GM23338 (cell line): ENCODE measurements at regions not wholly inside any gene's neighbourhood (a gene's known extent, or its start where the extent isn't known, plus 50 kb on each side); places are given as distances from the start of the nearest gene placed in this dataset.
"Not testable (repeated sequence)": the region's sequence is repeated elsewhere in the genome, so short reads cannot be mapped to it uniquely, and the experiment has no call there.

Experiments
- CREB1 ChIP-seq: fragments of 250-450 bp; sonication (Bioruptor Pico); IDR thresholded peaks from 2 replicates; pipeline ENCODE4 v1.5.0; 2020; ENCODE audit warnings: low read depth, mild to moderate bottlenecking, moderate library complexity
- CTCF ChIP-seq, 2 experiments: fragments of 200-600 bp in 1 of 2; sonication (generic) in 1 of 2; conservative IDR thresholded peaks; 2 replicates each; pipeline versions ENCODE4 v1.5.1 to v1.6.1; 2016 to 2017; ENCODE audit warnings: antibody characterized with exemption in 2 of 2, low read depth in 2 of 2, mild to moderate bottlenecking in 2 of 2, moderate library complexity in 1 of 2
- ETS1 ChIP-seq: IDR thresholded peaks from 2 replicates; pipeline ENCODE4 v1.6.1; 2016; ENCODE audit warnings: antibody characterized with exemption
- EZH2 ChIP-seq: fragments of 200-600 bp; sonication (generic); IDR thresholded peaks from one replicate; pipeline ENCODE4 v1.8.0; 2017; ENCODE audit warnings: antibody characterized with exemption, mild to moderate bottlenecking, low read depth; ENCODE audit not compliant: unreplicated experiment
- EZH2phosphoT487 ChIP-seq: fragments of 200-600 bp; sonication (generic); IDR thresholded peaks from one replicate; pipeline ENCODE4 v1.8.1; 2018; ENCODE audit warnings: antibody characterized with exemption; ENCODE audit not compliant: unreplicated experiment
- JUNB ChIP-seq: IDR thresholded peaks from one replicate; pipeline ENCODE4 v1.6.1; 2016; ENCODE audit warnings: antibody characterized with exemption; ENCODE audit not compliant: unreplicated experiment
- NANOG ChIP-seq: IDR thresholded peaks from 2 replicates; pipeline ENCODE4 v1.6.1; 2016; ENCODE audit warnings: antibody characterized with exemption, borderline replicate concordance
- POLR2AphosphoS5 ChIP-seq: IDR thresholded peaks from 2 replicates; pipeline ENCODE4 v1.6.1; 2016; ENCODE audit warnings: antibody characterized with exemption, low read depth
- REST ChIP-seq: IDR thresholded peaks from one replicate; pipeline ENCODE4 v1.6.1; 2018; ENCODE audit warnings: antibody characterized with exemption; ENCODE audit not compliant: unreplicated experiment
- STAT1 ChIP-seq: IDR thresholded peaks from one replicate; pipeline ENCODE4 v1.6.1; 2016; ENCODE audit warnings: antibody characterized with exemption; ENCODE audit not compliant: unreplicated experiment
- ZNF114 ChIP-seq: fragments of 250-450 bp; sonication (Bioruptor Pico); IDR thresholded peaks from 2 replicates; pipeline ENCODE4 v1.5.0; 2020; ENCODE audit warnings: mild to moderate bottlenecking, moderate library complexity

GRCh38 chr16:90151027-90151426 lies 73.9 kb upstream of the PRDM7 start:
- not testable (repeated sequence) for TF ChIP-seq EZH2phosphoT487; CTCF (conservative IDR thresholded peaks at IDR 0.05; ENCODE audit: low read depth in 2 of 2); POLR2AphosphoS5; STAT1; CREB1 (CRISPR knock-in tag); NANOG; EZH2; ETS1; ZNF114 (CRISPR knock-in tag); JUNB
- peak; percentile 54 for TF ChIP-seq REST
